H54 (cell line): ENCODE measurements at regions not wholly inside any gene's neighbourhood (a gene's known extent, or its start where the extent isn't known, plus 50 kb on each side); places are given as distances from the start of the nearest gene placed in this dataset.
"Not testable (repeated sequence)": the region's sequence is repeated elsewhere in the genome, so short reads cannot be mapped to it uniquely, and the experiment has no call there.

Experiments
- DNase-seq: peaks from one replicate; pipeline ENCODE4 v3.0.0; 2011; ENCODE audit warnings: low spot score, mixed read lengths; ENCODE audit not compliant: insufficient read length
- FAIRE-seq: peaks from 3 replicates; lab custom pipeline; 2011; peaks lifted over from hg19 to GRCh38; lab: Jason Lieb, UNC
- POLR2A ChIP-seq: IDR thresholded peaks from 2 replicates; pipeline ENCODE4 v1.6.1; 2011; ENCODE audit warnings: low read depth, mild to moderate bottlenecking, low read length

- no peak for TF ChIP-seq POLR2A
- no peak for FAIRE-seq
These were observed 484.0 kb upstream of the ERCC4 start for GRCh38 chr16:13435873-13436474.

GRCh38 chr16:13436641-13437412 lies 483.1 kb upstream of the ERCC4 start:
- DNase-seq (no peak), FAIRE-seq (no peak)
- TF ChIP-seq POLR2A = no peak

More at GRCh38 chr16:13435873-13436474, 484.0 kb upstream of the ERCC4 start:
- DNase-seq = no peak

GRCh38 chr16:13437413-13437795 lies 482.6 kb upstream of the ERCC4 start:
- FAIRE-seq = no peak
- TF ChIP-seq POLR2A = no peak

GRCh38 chr16:13438064-13438463 lies 481.9 kb upstream of the ERCC4 start:
- no peak for FAIRE-seq

More at GRCh38 chr16:13437413-13437795, 482.6 kb upstream of the ERCC4 start:
- DNase-seq = no peak

GRCh38 chr16:13439766-13440165 lies 480.2 kb upstream of the ERCC4 start:
- no peak for TF ChIP-seq POLR2A
- FAIRE-seq (no peak), DNase-seq (no peak)

More at GRCh38 chr16:13438064-13438463, 481.9 kb upstream of the ERCC4 start:
- no peak for TF ChIP-seq POLR2A
- no peak for DNase-seq

GRCh38 chr16:13441675-13442074 lies 478.3 kb upstream of the ERCC4 start:
- TF ChIP-seq POLR2A = no peak
- FAIRE-seq (no peak), DNase-seq (no peak)

- no peak for DNase-seq
- no peak for TF ChIP-seq POLR2A
- no peak for FAIRE-seq
These were observed 471.6 kb upstream of the ERCC4 start for GRCh38 chr16:13448346-13448745.

GRCh38 chr16:13453325-13453724 lies 466.6 kb upstream of the ERCC4 start:
- DNase-seq (no peak), FAIRE-seq (no peak)
- TF ChIP-seq POLR2A = no peak

GRCh38 chr16:13453938-13454553 lies 465.9 kb upstream of the ERCC4 start:
- DNase-seq = no peak
- TF ChIP-seq POLR2A = no peak
- no peak for FAIRE-seq

GRCh38 chr16:13463619-13464018 lies 456.3 kb upstream of the ERCC4 start:
- no peak for FAIRE-seq

GRCh38 chr16:13471036-13471435 lies 448.9 kb upstream of the ERCC4 start:
- FAIRE-seq (no peak), DNase-seq (no peak)

More at GRCh38 chr16:13463619-13464018, 456.3 kb upstream of the ERCC4 start:
- no peak for DNase-seq
- TF ChIP-seq POLR2A = no peak

GRCh38 chr16:13478991-13479390 lies 441.0 kb upstream of the ERCC4 start:
- FAIRE-seq (no peak), DNase-seq (no peak)
- TF ChIP-seq POLR2A = no peak

More at GRCh38 chr16:13471036-13471435, 448.9 kb upstream of the ERCC4 start:
- TF ChIP-seq POLR2A = no peak

GRCh38 chr16:13479549-13479948 lies 440.4 kb upstream of the ERCC4 start:
- DNase-seq (no peak), FAIRE-seq (no peak)
- TF ChIP-seq POLR2A = no peak

- TF ChIP-seq POLR2A = no peak
- FAIRE-seq = no peak
- no peak for DNase-seq
These were observed 439.2 kb upstream of the ERCC4 start for GRCh38 chr16:13480801-13481200.

- DNase-seq = no peak
- no peak for TF ChIP-seq POLR2A
- FAIRE-seq = no peak
These were observed 436.8 kb upstream of the ERCC4 start for GRCh38 chr16:13483121-13483520.

- DNase-seq, FAIRE-seq: not testable (repeated sequence)
These were observed 430.5 kb upstream of the ERCC4 start for GRCh38 chr16:13489416-13489815.
